ENCODE measurements at regions not wholly inside any gene's neighbourhood (a gene's known extent, or its start where the extent isn't known, plus 50 kb on each side); places are given as distances from the start of the nearest gene placed in this dataset.

GRCh38 chr2:41313082-41313481 is 734.7 kb upstream of the PKDCC start:
- no peak for DNase-seq
- WGBS (ENCODE audit: insufficient coverage, low coverage, low lambda C conversion rate, missing lambda C conversion rate), result 11% methylated on average over 1 of the region's 1 CpG
- ATAC-seq, result no peak

GRCh38 chr2:41314511-41315070 is 733.2 kb upstream of the PKDCC start:
- no peak for TF ChIP-seq POLR2A (IDR thresholded peaks at IDR 0.05)
- TF ChIP-seq CTCF (IDR thresholded peaks at IDR 0.05), result no peak
- H3K36me3 ChIP-seq, result no peaks in the 10 kb centered on the region
- H3K4me1 ChIP-seq, result no peaks in the 10 kb centered on the region
- DNase-seq (no peak), ATAC-seq (no peak)
- H3K9me3 ChIP-seq, result no peaks in the 10 kb centered on the region
- H3K27ac ChIP-seq, result no peak overlapping the region
- 14% methylated on average over 3 of the region's 3 CpGs for WGBS (ENCODE audit: insufficient coverage, low coverage, low lambda C conversion rate, missing lambda C conversion rate)
- intact Hi-C loops (cut with DNase I), result no loop called here
- H3K4me3 ChIP-seq, result no peak overlapping the region
- H3K27me3 ChIP-seq, result no peaks in the 10 kb centered on the region

More at GRCh38 chr2:41313082-41313481, 734.7 kb upstream of the PKDCC start:
- no peak overlapping the region for H3K4me3 ChIP-seq
- H3K9me3 ChIP-seq, result no peaks in the 10 kb centered on the region
- H3K4me1 ChIP-seq, result no peaks in the 10 kb centered on the region
- intact Hi-C loops (cut with DNase I), result no loop called here
- no peak for TF ChIP-seq CTCF (IDR thresholded peaks at IDR 0.05)
- no peak for TF ChIP-seq POLR2A (IDR thresholded peaks at IDR 0.05)
- H3K36me3 ChIP-seq, result no peaks in the 10 kb centered on the region
- H3K27me3 ChIP-seq, result no peaks in the 10 kb centered on the region
- no peak overlapping the region for H3K27ac ChIP-seq

GRCh38 chr2:41319437-41319836 is 728.4 kb upstream of the PKDCC start:
- TF ChIP-seq CTCF (IDR thresholded peaks at IDR 0.05) (no peak), POLR2A (IDR thresholded peaks at IDR 0.05) (no peak)
- 50% methylated on average over 6 of the region's 6 CpGs for WGBS (ENCODE audit: insufficient coverage, low coverage, low lambda C conversion rate, missing lambda C conversion rate)
- no peak for ATAC-seq
- DNase-seq, result no peak
- Histone ChIP-seq H3K4me1 (no peaks in the 10 kb centered on the region), H3K36me3 (no peaks in the 10 kb centered on the region), H3K27me3 (no peaks in the 10 kb centered on the region), H3K27ac (no peak overlapping the region), H3K4me3 (no peak overlapping the region), H3K9me3 (no peaks in the 10 kb centered on the region)
- intact Hi-C loops (cut with DNase I), result no loop called here

- 43% methylated on average over 5 of the region's 5 CpGs for WGBS (ENCODE audit: insufficient coverage, low coverage, low lambda C conversion rate, missing lambda C conversion rate)
- ATAC-seq (no peak), DNase-seq (no peak)
- no peaks in the 10 kb centered on the region for H3K9me3 ChIP-seq
- no peak overlapping the region for H3K27ac ChIP-seq
- H3K36me3 ChIP-seq, result no peaks in the 10 kb centered on the region
- no peak for TF ChIP-seq CTCF (IDR thresholded peaks at IDR 0.05)
- no peak for TF ChIP-seq POLR2A (IDR thresholded peaks at IDR 0.05)
- intact Hi-C loops (cut with DNase I), result no loop called here
- no peaks in the 10 kb centered on the region for H3K4me1 ChIP-seq
- no peak overlapping the region for H3K4me3 ChIP-seq
- no peaks in the 10 kb centered on the region for H3K27me3 ChIP-seq
Measured at GRCh38 chr2:41320491-41320890, 727.3 kb upstream of the PKDCC start.

GRCh38 chr2:41321351-41321750 is 726.5 kb upstream of the PKDCC start:
- Histone ChIP-seq H3K4me3 (no peak overlapping the region), H3K9me3 (no peaks in the 10 kb centered on the region), H3K27ac (no peak overlapping the region), H3K36me3 (no peaks in the 10 kb centered on the region), H3K27me3 (no peaks in the 10 kb centered on the region), H3K4me1 (no peaks in the 10 kb centered on the region)
- no peak for ATAC-seq
- TF ChIP-seq CTCF (IDR thresholded peaks at IDR 0.05) (no peak), POLR2A (IDR thresholded peaks at IDR 0.05) (no peak)
- intact Hi-C loops (cut with DNase I), result no loop called here
- DNase-seq, result no peak
